IMR-90 (cell line): ENCODE measurements at regions not wholly inside any gene's neighbourhood (a gene's known extent, or its start where the extent isn't known, plus 50 kb on each side); places are given as distances from the start of the nearest gene placed in this dataset.

Experiments
- ATAC-seq: fragments of 200-7000 bp; cut with Tn5 transposase; 2 replicates; pipeline ENCODE4 v1.9.1; 2020; ENCODE audit warnings: low read depth, mild to moderate bottlenecking, moderate library complexity
- BruUV-seq: library from RNA; stranded (reverse); fragments of 400-500 nt; replicated peaks from 2 replicates; lab custom pipeline; 2021; lab: Mats Ljungman, UMichigan
- CTCF ChIA-PET: fragments of 300-600 bp; formaldehyde crosslinking; extraction: SDS; loops from one replicate; lab custom pipeline; 2021; ENCODE audit warnings: antibody characterized with exemption; lab: Yijun Ruan, JAX
- POLR2A ChIA-PET: fragments of 300-600 bp; sonication (Branson Sonifier 250); formaldehyde crosslinking; loops from one replicate; lab custom pipeline; 2022; ENCODE audit warnings: antibody characterized with exemption; ENCODE audit not compliant: unreplicated experiment; lab: Charles Lee
- DNase-seq: peaks from one replicate; pipeline ENCODE4 v3.0.0; 2013
- H2AFZ ChIP-seq: replicated peaks from 2 replicates; pipeline ENCODE3; 2013; ENCODE audit warnings: low read length, mild to moderate bottlenecking; ENCODE audit not compliant: poor library complexity
- H2AK5ac ChIP-seq: 2 replicates; pipeline ENCODE4 v1.6.1; 2013; ENCODE audit warnings: low read depth, low read length, inconsistent platforms
- H2AK9ac ChIP-seq: replicated peaks from 2 replicates; pipeline ENCODE3; 2013; ENCODE audit warnings: mild to moderate bottlenecking, low read depth, low read length, moderate library complexity; ENCODE audit not compliant: poor library complexity
- H2BK120ac ChIP-seq: 2 replicates; pipeline ENCODE4 v1.6.1; 2013; ENCODE audit warnings: low read depth, low read length, inconsistent platforms
- H2BK15ac ChIP-seq: 3 replicates; pipeline ENCODE4 v1.6.1; 2013; ENCODE audit warnings: low read depth, low read length, inconsistent platforms
- H2BK20ac ChIP-seq: 2 replicates; pipeline ENCODE4 v1.6.1; 2013; ENCODE audit warnings: low read depth, mild to moderate bottlenecking, inconsistent platforms, low read length, moderate library complexity
- H2BK5ac ChIP-seq: 2 replicates; pipeline ENCODE4 v1.6.1; 2013; ENCODE audit warnings: mild to moderate bottlenecking, low read depth, low read length, inconsistent platforms; ENCODE audit not compliant: poor library complexity, severe bottlenecking
- H3K14ac ChIP-seq: replicated peaks from 2 replicates; pipeline ENCODE4 v1.6.1; 2013; ENCODE audit warnings: low read depth, low read length, inconsistent platforms
- H3K18ac ChIP-seq: 2 replicates; pipeline ENCODE4 v1.6.1; 2013; ENCODE audit warnings: low read depth, low read length, control low read depth
- H3K23ac ChIP-seq: 2 replicates; pipeline ENCODE4 v1.6.1; 2013; ENCODE audit warnings: low read depth, low read length, inconsistent platforms
- H3K27ac ChIP-seq: 2 replicates; pipeline ENCODE4 v1.5.1; 2013; ENCODE audit warnings: mild to moderate bottlenecking, control low read depth, low read length; ENCODE audit not compliant: insufficient read depth
- H3K27me3 ChIP-seq: 2 replicates; pipeline ENCODE4 v1.6.1; 2013; ENCODE audit warnings: low read length; ENCODE audit not compliant: control insufficient read depth, insufficient read depth
- H3K36me3 ChIP-seq: 2 replicates; pipeline ENCODE4 v1.6.1; 2013; ENCODE audit warnings: low read length, mixed read lengths; ENCODE audit not compliant: control insufficient read depth, insufficient read depth
- H3K4ac ChIP-seq: 2 replicates; pipeline ENCODE4 v1.6.1; 2013; ENCODE audit warnings: low read depth, low read length, inconsistent platforms
- H3K4me1 ChIP-seq: 2 replicates; pipeline ENCODE4 v1.6.1; 2013; ENCODE audit warnings: low read length, mixed read lengths; ENCODE audit not compliant: control insufficient read depth, insufficient read depth
- H3K4me2 ChIP-seq: 2 replicates; pipeline ENCODE4 v1.6.1; 2013; ENCODE audit warnings: low read depth, mild to moderate bottlenecking, control low read depth, low read length, moderate library complexity
- H3K4me3 ChIP-seq: 2 replicates; pipeline ENCODE4 v1.5.1; 2013; ENCODE audit warnings: low read depth, mild to moderate bottlenecking, control low read depth, low read length, moderate library complexity; ENCODE audit not compliant: insufficient read depth
- H3K56ac ChIP-seq: 2 replicates; pipeline ENCODE4 v1.6.1; 2013; ENCODE audit warnings: low read length, inconsistent platforms; ENCODE audit not compliant: insufficient read depth; ENCODE audit errors: extremely low read depth
- H3K79me1 ChIP-seq, 2 experiments: 2 replicates each; pipeline ENCODE4 v1.6.1; 2013; ENCODE audit warnings: low read length in 2 of 2, inconsistent platforms in 1 of 2, low read depth in 1 of 2
- H3K9ac ChIP-seq: 2 replicates; pipeline ENCODE4 v1.6.1; 2013; ENCODE audit warnings: low read depth, low read length, control low read depth
- H3K9me1 ChIP-seq: 2 replicates; pipeline ENCODE4 v1.6.1; 2013; ENCODE audit warnings: low read length, inconsistent platforms; ENCODE audit not compliant: insufficient read depth
- H3K9me3 ChIP-seq: 2 replicates; pipeline ENCODE4 v1.6.1; 2013; ENCODE audit warnings: low read length; ENCODE audit not compliant: control insufficient read depth, insufficient read depth
- H4K20me1 ChIP-seq: 2 replicates; pipeline ENCODE4 v1.6.1; 2013; ENCODE audit warnings: low read length, inconsistent platforms; ENCODE audit not compliant: insufficient read depth
- H4K5ac ChIP-seq: 2 replicates; pipeline ENCODE4 v1.6.1; 2013; ENCODE audit warnings: mild to moderate bottlenecking, low read depth, low read length, control low read depth
- H4K8ac ChIP-seq, 2 experiments: 2 replicates each; pipeline ENCODE4 v1.6.1; 2013; ENCODE audit warnings: low read depth in 2 of 2, low read length in 2 of 2, control low read depth in 1 of 2, inconsistent platforms in 1 of 2
- H4K91ac ChIP-seq: 2 replicates; pipeline ENCODE4 v1.6.1; 2013; ENCODE audit warnings: low read depth, low read length, inconsistent platforms; ENCODE audit not compliant: insufficient read depth
- BHLHE40 ChIP-seq: fragments of 150-350 bp; IDR thresholded peaks from 2 replicates; pipeline ENCODE4 v1.6.1; 2016; ENCODE audit warnings: mild to moderate bottlenecking, low read depth, low read length
- FOS ChIP-seq: fragments of 150-350 bp; IDR thresholded peaks from 2 replicates; pipeline ENCODE4 v1.6.1; 2016; ENCODE audit warnings: low read depth, low read length
- MXI1 ChIP-seq: IDR thresholded peaks from 2 replicates; pipeline ENCODE4 v1.6.1; 2012; ENCODE audit warnings: low read depth, mild to moderate bottlenecking, low read length, moderate library complexity, borderline replicate concordance
- NFE2L2 ChIP-seq: fragments of 150-350 bp; IDR thresholded peaks from 2 replicates; pipeline ENCODE4 v1.6.1; 2016; ENCODE audit warnings: low read depth, mild to moderate bottlenecking, low read length
- POLR2A ChIP-seq: IDR thresholded peaks from 2 replicates; pipeline ENCODE4 v1.6.1; 2012; ENCODE audit warnings: mild to moderate bottlenecking, low read depth, low read length
- RAD21 ChIP-seq: IDR thresholded peaks from 2 replicates; pipeline ENCODE4 v1.6.1; 2012; ENCODE audit warnings: low read length, improper control_type of control experiment
- SMC3 ChIP-seq: fragments of 150-350 bp; IDR thresholded peaks from 2 replicates; pipeline ENCODE4 v1.6.1; 2016; ENCODE audit warnings: low read depth, mild to moderate bottlenecking, antibody characterized with exemption, low read length, moderate library complexity
- WGBS, 2 experiments: methylation state at CpG; one replicate each; pipeline versions ENCODE4 v1.1.5 to v1.1.7; 2013; ENCODE audit warnings: missing lambda C conversion rate in 2 of 2; ENCODE audit not compliant: insufficient read length in 1 of 2; ENCODE audit errors: extremely low coverage in 2 of 2; 5-methylcytosine and 5-hydroxymethylcytosine counted together
- dilution Hi-C: fragments of 300-500 bp; cut with HindIII; formaldehyde crosslinking; loops from one replicate; pipeline ENCODE4 v1.14.3; 2018; ENCODE audit warnings: low sequenced_read_pairs; ENCODE audit not compliant: unreplicated experiment
- in situ Hi-C: fragments of 300-500 bp; cut with MboI; formaldehyde crosslinking; loops from 3 replicates; pipeline ENCODE4 v1.14.3; 2019; ENCODE audit warnings: low sequenced_read_pairs, inconsistent platforms, mixed read lengths
- intact Hi-C: fragments of 100-400 bp; cut with micrococcal nuclease; formaldehyde crosslinking; loops from 2 replicates; pipeline ENCODE4 v1.10.0; 2022
- TF ChIP-seq, protein P1 (sequence below): fragments of 150-350 bp; IDR thresholded peaks from 2 replicates; pipeline ENCODE4 v1.6.1; 2017; ENCODE audit warnings: mild to moderate bottlenecking, antibody characterized with exemption, low read length, low read depth

DNA sequence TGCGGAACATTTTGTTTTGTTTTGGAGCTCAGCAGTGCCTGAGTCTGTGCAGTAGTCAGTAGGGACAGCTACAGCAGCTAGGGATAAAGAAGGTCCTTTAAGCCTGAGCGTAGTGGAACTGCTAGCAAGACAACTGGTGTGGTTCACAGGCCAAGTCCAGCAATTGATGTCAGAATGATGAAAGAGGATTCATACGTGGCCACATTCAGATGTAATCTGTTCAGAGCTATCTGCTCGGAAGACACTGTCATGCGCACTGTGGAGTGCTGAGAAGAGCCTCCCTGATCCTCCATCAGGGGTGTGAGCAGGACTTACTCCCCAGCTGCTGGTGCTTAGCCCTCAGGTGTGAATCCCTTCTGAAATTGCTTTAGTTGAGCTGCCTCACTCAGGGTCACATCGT lies 79.6 kb upstream of the ANKRD1 start:
- Histone ChIP-seq H4K91ac (no peak overlapping the region; the same call in 1 of the 2 replicates), H2AK9ac (peak overlapping the region; percentile 61), H3K9ac (no peak overlapping the region), H3K4me2 (no peak overlapping the region), H2BK5ac (no peak overlapping the region), H2AFZ (peak overlapping the region; percentile 8), H3K36me3 (no peaks in the 10 kb centered on the region), H3K56ac (no peak overlapping the region), H3K9me1 (no peaks in the 10 kb centered on the region), H3K79me1 (no peaks in the 10 kb centered on the region), H3K4me3 (no peak overlapping the region), H4K8ac (no peak overlapping the region), H2BK20ac (no peak overlapping the region), H2BK15ac (no peak overlapping the region), H3K4ac (no peak overlapping the region), H3K14ac (no peak overlapping the region), H3K27me3 (no peaks in the 10 kb centered on the region), H2AK5ac (no peak overlapping the region), H3K9me3 (no peaks in the 10 kb centered on the region), H4K5ac (no peak overlapping the region), H2BK120ac (no peak overlapping the region), H3K4me1 (peaks cover 2% of the 10 kb centered on the region; the same call in 1 of the 2 replicates), H3K27ac (no peak overlapping the region), H3K18ac (no peak overlapping the region), H4K20me1 (no peaks in the 10 kb centered on the region), H3K23ac (no peak overlapping the region)
- BruUV-seq: no TSS peak
- ChIA-PET POLR2A (no interaction called here), CTCF (no interaction called here)
- TF ChIP-seq BHLHE40: no peak
- TF ChIP-seq, protein P1, sequence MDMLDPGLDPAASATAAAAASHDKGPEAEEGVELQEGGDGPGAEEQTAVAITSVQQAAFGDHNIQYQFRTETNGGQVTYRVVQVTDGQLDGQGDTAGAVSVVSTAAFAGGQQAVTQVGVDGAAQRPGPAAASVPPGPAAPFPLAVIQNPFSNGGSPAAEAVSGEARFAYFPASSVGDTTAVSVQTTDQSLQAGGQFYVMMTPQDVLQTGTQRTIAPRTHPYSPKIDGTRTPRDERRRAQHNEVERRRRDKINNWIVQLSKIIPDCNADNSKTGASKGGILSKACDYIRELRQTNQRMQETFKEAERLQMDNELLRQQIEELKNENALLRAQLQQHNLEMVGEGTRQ: no peak
- no peak for TF ChIP-seq FOS
- no peak for TF ChIP-seq POLR2A
- no peak for TF ChIP-seq NFE2L2
- TF ChIP-seq MXI1: no peak
- TF ChIP-seq RAD21: no peak
- TF ChIP-seq SMC3: no peak
- intact Hi-C loops: no loop called here
- ATAC-seq (no peak), DNase-seq (no peak)
- in situ Hi-C loops: no loop called here
- 70% methylated on average over 2 of the region's 6 CpGs; no CpG with 5 or more reads in 1 of the 2 experiments for WGBS, 2 experiments
- dilution Hi-C loops: no loop called here
